WTC11 (cell line): ENCODE measurements at regions not wholly inside any gene's neighbourhood (a gene's known extent, or its start where the extent isn't known, plus 50 kb on each side); places are given as distances from the start of the nearest gene placed in this dataset.

Experiments
- ATAC-seq: fragments of 200-7000 bp; cut with Tn5 transposase; 2 replicates; pipeline ENCODE4 v1.10.0; 2021; ENCODE audit warnings: mild to moderate bottlenecking, moderate library complexity
- CTCF ChIA-PET: fragments of 300-600 bp; sonication (Branson Sonifier 250); formaldehyde crosslinking; loops from one replicate; lab custom pipeline; 2021; ENCODE audit warnings: antibody characterized with exemption; lab: Charles Lee
- POLR2A ChIA-PET: fragments of 350-600 bp; sonication (Branson Sonifier 250); formaldehyde crosslinking; loops from one replicate; lab custom pipeline; 2021; ENCODE audit warnings: antibody characterized with exemption; lab: Charles Lee
- DNase-seq: peaks from one replicate; pipeline ENCODE4 v3.0.0; 2021; ENCODE audit warnings: low spot score
- H3K27ac Mint-ChIP-seq: 2 replicates; pipeline ENCODE4 v1.8.0; 2021; ENCODE audit warnings: mixed read lengths
- H3K27me3 Mint-ChIP-seq: 2 replicates; pipeline ENCODE4 v1.8.0; 2021; ENCODE audit warnings: low read depth, mild to moderate bottlenecking, moderate library complexity, mixed read lengths
- H3K36me3 Mint-ChIP-seq: 2 replicates; pipeline ENCODE4 v1.8.0; 2021; ENCODE audit warnings: mixed read lengths
- H3K4me1 Mint-ChIP-seq: 2 replicates; pipeline ENCODE4 v1.8.0; 2022; ENCODE audit warnings: mixed read lengths
- H3K4me3 Mint-ChIP-seq: 2 replicates; pipeline ENCODE4 v1.8.0; 2021; ENCODE audit warnings: mild to moderate bottlenecking, moderate library complexity, mixed read lengths
- H3K9me3 Mint-ChIP-seq: 2 replicates; pipeline ENCODE4 v1.8.0; 2021; ENCODE audit warnings: mixed read lengths
- ATF1 ChIP-seq: sonication (generic); formaldehyde crosslinking; IDR thresholded peaks from 2 replicates; pipeline ENCODE4 v1.8.1; 2023; ENCODE audit warnings: mild to moderate bottlenecking, moderate library complexity, missing genetic modification reagents
- CDX4 ChIP-seq: fragments of 250-450 bp; sonication (Bioruptor Pico); IDR thresholded peaks from 2 replicates; pipeline ENCODE4 v1.9.0; 2021; ENCODE audit warnings: moderate library complexity, mild to moderate bottlenecking, inconsistent platforms, borderline replicate concordance
- CREM ChIP-seq: sonication (generic); formaldehyde crosslinking; IDR thresholded peaks from 2 replicates; pipeline ENCODE4 v1.8.1; 2022; ENCODE audit warnings: mild to moderate bottlenecking, missing genetic modification reagents, moderate library complexity
- ETV6 ChIP-seq: sonication (generic); formaldehyde crosslinking; IDR thresholded peaks from 2 replicates; pipeline ENCODE4 v1.8.1; 2022; ENCODE audit warnings: mild to moderate bottlenecking, missing genetic modification reagents
- FOXP1 ChIP-seq: sonication (generic); formaldehyde crosslinking; IDR thresholded peaks from 2 replicates; pipeline ENCODE4 v1.8.0; 2022; ENCODE audit warnings: missing genetic modification reagents, mild to moderate bottlenecking, moderate library complexity, borderline replicate concordance
- GABPB1 ChIP-seq: sonication (generic); formaldehyde crosslinking; IDR thresholded peaks from 2 replicates; pipeline ENCODE4 v1.8.1; 2023; ENCODE audit warnings: mild to moderate bottlenecking, missing genetic modification reagents
- NFE2L1 ChIP-seq: sonication (generic); formaldehyde crosslinking; IDR thresholded peaks from 2 replicates; pipeline ENCODE4 v1.8.1; 2023; ENCODE audit warnings: missing genetic modification reagents
- PRDM15 ChIP-seq: sonication (generic); formaldehyde crosslinking; IDR thresholded peaks from 2 replicates; pipeline ENCODE4 v1.8.0; 2022; ENCODE audit warnings: missing genetic modification reagents
- RORB ChIP-seq: fragments of 250-450 bp; sonication (Bioruptor Pico); IDR thresholded peaks from 2 replicates; pipeline ENCODE4 v1.9.0; 2021; ENCODE audit warnings: mild to moderate bottlenecking
- SMAD3 ChIP-seq: sonication (generic); formaldehyde crosslinking; IDR thresholded peaks from 2 replicates; pipeline ENCODE4 v1.8.0; 2022; ENCODE audit warnings: missing genetic modification reagents, mild to moderate bottlenecking, borderline replicate concordance
- ZBTB43 ChIP-seq: sonication (generic); formaldehyde crosslinking; IDR thresholded peaks from 2 replicates; pipeline ENCODE4 v1.8.1; 2023; ENCODE audit warnings: mild to moderate bottlenecking, missing genetic modification reagents
- TF ChIP-seq, protein P1 (sequence below): sonication (generic); formaldehyde crosslinking; IDR thresholded peaks from 2 replicates; pipeline ENCODE4 v1.8.1; 2022; ENCODE audit warnings: mild to moderate bottlenecking, missing genetic modification reagents, moderate library complexity, borderline replicate concordance
- TF ChIP-seq, protein P2 (sequence below): sonication (generic); formaldehyde crosslinking; IDR thresholded peaks from 2 replicates; pipeline ENCODE4 v1.8.1; 2022; ENCODE audit warnings: mild to moderate bottlenecking, moderate library complexity, missing genetic modification reagents
- TF ChIP-seq, protein P3 (sequence below): fragments of 200-600 bp; IDR thresholded peaks from 2 replicates; pipeline ENCODE4 v1.8.0; 2022; ENCODE audit warnings: antibody characterized with exemption

- TF ChIP-seq, protein P1, sequence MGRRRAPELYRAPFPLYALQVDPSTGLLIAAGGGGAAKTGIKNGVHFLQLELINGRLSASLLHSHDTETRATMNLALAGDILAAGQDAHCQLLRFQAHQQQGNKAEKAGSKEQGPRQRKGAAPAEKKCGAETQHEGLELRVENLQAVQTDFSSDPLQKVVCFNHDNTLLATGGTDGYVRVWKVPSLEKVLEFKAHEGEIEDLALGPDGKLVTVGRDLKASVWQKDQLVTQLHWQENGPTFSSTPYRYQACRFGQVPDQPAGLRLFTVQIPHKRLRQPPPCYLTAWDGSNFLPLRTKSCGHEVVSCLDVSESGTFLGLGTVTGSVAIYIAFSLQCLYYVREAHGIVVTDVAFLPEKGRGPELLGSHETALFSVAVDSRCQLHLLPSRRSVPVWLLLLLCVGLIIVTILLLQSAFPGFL (CRISPR knock-in tag): no peak
- TF ChIP-seq SMAD3 (CRISPR knock-in tag): no peak
- TF ChIP-seq PRDM15 (CRISPR knock-in tag): no peak
- no peak for TF ChIP-seq RORB (CRISPR knock-in tag)
Measured at GRCh38 chr3:124209426-124209825, 217.5 kb upstream of the ROPN1 start (continued).

GRCh38 chr3:124210899-124211298 is 219.0 kb upstream of the ROPN1 start:
- ATAC-seq (no peak), DNase-seq (no peak)
- Mint-ChIP-seq H3K27me3 (no peaks in the 10 kb centered on the region), H3K4me1 (peaks cover 11% of the 10 kb centered on the region), H3K4me3 (no peak overlapping the region), H3K36me3 (no peaks in the 10 kb centered on the region), H3K27ac (no peak overlapping the region), H3K9me3 (no peaks in the 10 kb centered on the region)
- CTCF ChIA-PET: no interaction called here
- POLR2A ChIA-PET: no interaction called here
- TF ChIP-seq, protein P2, sequence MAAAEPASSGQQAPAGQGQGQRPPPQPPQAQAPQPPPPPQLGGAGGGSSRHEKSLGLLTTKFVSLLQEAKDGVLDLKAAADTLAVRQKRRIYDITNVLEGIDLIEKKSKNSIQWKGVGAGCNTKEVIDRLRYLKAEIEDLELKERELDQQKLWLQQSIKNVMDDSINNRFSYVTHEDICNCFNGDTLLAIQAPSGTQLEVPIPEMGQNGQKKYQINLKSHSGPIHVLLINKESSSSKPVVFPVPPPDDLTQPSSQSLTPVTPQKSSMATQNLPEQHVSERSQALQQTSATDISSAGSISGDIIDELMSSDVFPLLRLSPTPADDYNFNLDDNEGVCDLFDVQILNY: no peak
- TF ChIP-seq, protein P3, sequence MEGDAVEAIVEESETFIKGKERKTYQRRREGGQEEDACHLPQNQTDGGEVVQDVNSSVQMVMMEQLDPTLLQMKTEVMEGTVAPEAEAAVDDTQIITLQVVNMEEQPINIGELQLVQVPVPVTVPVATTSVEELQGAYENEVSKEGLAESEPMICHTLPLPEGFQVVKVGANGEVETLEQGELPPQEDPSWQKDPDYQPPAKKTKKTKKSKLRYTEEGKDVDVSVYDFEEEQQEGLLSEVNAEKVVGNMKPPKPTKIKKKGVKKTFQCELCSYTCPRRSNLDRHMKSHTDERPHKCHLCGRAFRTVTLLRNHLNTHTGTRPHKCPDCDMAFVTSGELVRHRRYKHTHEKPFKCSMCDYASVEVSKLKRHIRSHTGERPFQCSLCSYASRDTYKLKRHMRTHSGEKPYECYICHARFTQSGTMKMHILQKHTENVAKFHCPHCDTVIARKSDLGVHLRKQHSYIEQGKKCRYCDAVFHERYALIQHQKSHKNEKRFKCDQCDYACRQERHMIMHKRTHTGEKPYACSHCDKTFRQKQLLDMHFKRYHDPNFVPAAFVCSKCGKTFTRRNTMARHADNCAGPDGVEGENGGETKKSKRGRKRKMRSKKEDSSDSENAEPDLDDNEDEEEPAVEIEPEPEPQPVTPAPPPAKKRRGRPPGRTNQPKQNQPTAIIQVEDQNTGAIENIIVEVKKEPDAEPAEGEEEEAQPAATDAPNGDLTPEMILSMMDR: no peak
- no peak for TF ChIP-seq NFE2L1

- no peaks in the 10 kb centered on the region for H3K9me3 Mint-ChIP-seq
- ChIA-PET POLR2A (no interaction called here), CTCF (no interaction called here)
- ATAC-seq (no peak), DNase-seq (no peak)
- no peak overlapping the region for H3K27ac Mint-ChIP-seq
- H3K27me3 Mint-ChIP-seq: no peaks in the 10 kb centered on the region
- TF ChIP-seq NFE2L1: no peak
- H3K36me3 Mint-ChIP-seq: no peaks in the 10 kb centered on the region
- no peak overlapping the region for H3K4me3 Mint-ChIP-seq
- peaks cover 11% of the 10 kb centered on the region for H3K4me1 Mint-ChIP-seq
Measured at GRCh38 chr3:124213641-124214040, 221.7 kb upstream of the ROPN1 start.

DNA sequence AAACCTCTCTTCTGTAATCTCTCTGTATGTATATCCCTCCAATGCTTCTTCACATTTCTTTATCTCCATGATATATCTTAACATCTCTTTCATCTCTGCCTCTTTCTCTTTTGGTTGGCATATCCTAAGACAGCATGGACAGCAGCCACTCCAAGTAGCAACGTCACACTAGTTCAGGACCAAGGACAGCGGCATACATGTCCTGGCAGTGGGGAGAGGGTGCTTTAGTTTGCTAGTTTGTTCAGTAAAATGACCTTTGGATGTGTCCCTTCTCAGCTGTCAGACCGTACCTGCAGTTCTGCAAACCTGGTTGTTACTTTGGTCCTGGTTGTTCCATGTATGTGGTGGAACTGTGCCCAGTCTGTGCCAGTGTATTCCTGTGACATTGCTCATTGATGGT is 225.6 kb upstream of the ROPN1 start:
- ATAC-seq (peak; percentile 79), DNase-seq (peak; percentile 73)
- Mint-ChIP-seq H3K27ac (no peak overlapping the region), H3K27me3 (peaks cover 1% of the 10 kb centered on the region), H3K9me3 (no peaks in the 10 kb centered on the region), H3K36me3 (no peaks in the 10 kb centered on the region), H3K4me1 (peaks cover 19% of the 10 kb centered on the region), H3K4me3 (no peak overlapping the region)
- POLR2A ChIA-PET: no interaction called here
- CTCF ChIA-PET: no interaction called here
- TF ChIP-seq GABPB1 (CRISPR knock-in tag) (peak; percentile 62), NFE2L1 (peak; percentile 88; the same call in 1 of the 2 replicates), ZBTB43 (CRISPR knock-in tag) (peak; percentile 76; the same call in 1 of the 2 replicates), CDX4 (CRISPR knock-in tag) (no peak), CREM (CRISPR knock-in tag) (peak; percentile 62; the same call in 1 of the 2 replicates), ATF1 (no peak), ETV6 (CRISPR knock-in tag) (peak; percentile 75; the same call in 1 of the 2 replicates), FOXP1 (CRISPR knock-in tag) (peak; percentile 17; the same call in 1 of the 2 replicates)
- TF ChIP-seq, protein P2: no peak
